GM19438 (cell line): ENCODE measurements at regions not wholly inside any gene's neighbourhood (a gene's known extent, or its start where the extent isn't known, plus 50 kb on each side); places are given as distances from the start of the nearest gene placed in this dataset.

ENCODE experiments used
- ATAC-seq: cut with Tn5 transposase; IDR thresholded peaks from one replicate; pipeline ENCODE4 v1.9.1; 2021; ENCODE audit warnings: low read depth; ENCODE audit not compliant: unreplicated experiment

DNA sequence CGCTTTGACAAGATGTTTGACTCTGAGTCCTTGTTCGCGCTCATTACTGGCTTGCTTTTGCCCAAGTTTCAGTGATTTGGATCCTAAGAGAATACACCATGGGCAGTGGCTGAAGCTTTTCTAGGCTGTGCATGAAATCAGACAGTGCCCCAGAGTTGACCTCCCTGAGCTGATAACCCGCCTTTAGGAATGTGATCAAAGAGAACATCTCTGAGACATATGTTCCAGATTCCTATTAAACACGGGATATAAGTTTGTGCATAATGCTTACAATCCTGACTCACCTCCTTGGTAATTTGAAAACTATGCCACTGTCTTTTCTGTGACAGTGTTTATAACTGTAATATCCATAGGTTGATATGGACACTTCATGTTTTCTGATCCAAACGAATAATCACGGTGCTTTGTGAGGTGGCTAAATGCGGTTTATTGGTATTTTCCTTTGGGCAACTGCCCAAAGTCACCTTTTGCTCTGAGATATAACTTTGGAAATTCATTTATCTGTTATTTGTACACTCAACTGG is 732.9 kb downstream of the MTRR start:
- no peak for ATAC-seq

DNA sequence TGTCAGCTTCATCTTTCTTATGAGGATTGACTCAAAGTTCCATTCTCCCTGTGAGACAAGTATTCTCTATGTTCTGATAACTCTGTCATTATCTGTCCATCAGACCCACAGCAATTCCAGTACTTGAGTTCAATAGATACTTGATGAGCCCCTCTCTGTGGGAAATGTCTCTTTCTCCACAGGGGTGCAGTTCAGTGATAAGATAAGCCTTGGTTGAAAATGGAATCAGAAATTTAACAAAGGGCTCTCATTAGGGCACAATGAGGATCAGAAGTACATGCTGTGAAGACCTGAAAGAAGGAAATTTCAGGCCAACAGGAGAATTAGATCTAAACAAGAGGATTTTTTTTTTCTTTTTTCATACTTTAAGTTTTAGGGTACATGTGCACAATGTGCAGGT is 737.3 kb downstream of the MTRR start:
- no peak for ATAC-seq

- no peak for ATAC-seq
Observed at GRCh38 chr5:8611067-8611466, 742.1 kb downstream of the MTRR start.

GRCh38 chr5:8613078-8613685 is 744.2 kb downstream of the MTRR start:
- ATAC-seq = no peak

- ATAC-seq = no peak
Observed at GRCh38 chr5:8615142-8615858, 746.4 kb downstream of the MTRR start.

GRCh38 chr5:8628521-8628920 is 759.6 kb downstream of the MTRR start:
- ATAC-seq = no peak

DNA sequence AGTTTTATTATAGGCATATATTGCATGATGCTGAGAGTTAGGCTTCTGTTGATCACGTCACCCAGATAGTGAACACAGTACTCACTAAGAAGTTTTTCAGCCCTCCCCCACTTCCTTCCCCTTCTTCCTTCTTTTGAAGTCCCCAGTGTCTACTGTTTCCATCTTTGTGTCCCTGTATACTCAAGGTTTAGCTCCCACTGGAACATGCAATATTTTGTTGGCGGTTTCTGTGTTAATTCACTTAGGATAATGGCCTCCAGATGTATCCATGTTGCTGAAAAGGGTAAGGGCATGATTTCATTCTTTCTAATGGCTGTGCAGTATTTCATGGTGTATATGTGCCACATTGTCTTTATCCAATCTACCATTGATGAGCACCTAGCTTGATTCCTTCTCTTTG is 764.3 kb downstream of the MTRR start:
- no peak for ATAC-seq

DNA sequence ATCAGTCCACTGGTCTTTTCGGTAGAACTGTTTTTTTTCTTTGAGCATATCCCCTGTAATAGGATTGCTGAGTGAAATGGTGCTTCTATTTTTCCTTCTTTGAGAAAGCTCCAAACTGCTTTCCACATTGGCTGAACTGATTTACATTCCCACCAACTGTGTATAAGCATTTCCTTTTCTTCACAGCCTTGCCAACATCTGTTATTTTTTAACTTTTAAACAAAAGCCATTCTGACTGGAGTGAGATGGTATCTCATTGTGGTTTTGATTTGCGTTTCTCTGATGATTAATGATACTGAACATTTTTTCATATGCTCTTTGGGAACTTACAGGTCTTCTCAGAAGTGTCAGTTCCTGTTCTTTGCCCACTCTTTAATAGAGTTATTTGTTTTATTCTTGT is 764.7 kb downstream of the MTRR start:
- ATAC-seq = no peak

DNA sequence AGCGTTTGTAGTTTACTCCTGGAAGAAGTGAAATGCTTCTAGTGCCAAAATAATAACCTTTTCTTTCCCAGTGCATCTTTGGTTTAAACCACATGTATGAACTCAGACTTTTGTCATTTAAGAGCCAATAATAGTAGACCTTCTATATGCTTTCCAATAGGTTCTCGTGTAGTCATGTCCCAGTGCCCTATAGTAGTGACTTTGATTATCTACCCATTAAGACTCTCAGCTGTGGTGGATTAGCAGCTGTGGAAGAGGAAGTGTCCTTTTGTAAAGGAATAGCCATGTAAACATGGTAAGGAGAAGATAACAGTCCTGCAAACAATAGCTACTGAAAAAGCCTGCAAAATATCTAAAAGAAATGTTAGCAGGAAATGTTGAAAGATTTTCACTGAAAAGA is 765.3 kb downstream of the MTRR start:
- no peak for ATAC-seq

DNA sequence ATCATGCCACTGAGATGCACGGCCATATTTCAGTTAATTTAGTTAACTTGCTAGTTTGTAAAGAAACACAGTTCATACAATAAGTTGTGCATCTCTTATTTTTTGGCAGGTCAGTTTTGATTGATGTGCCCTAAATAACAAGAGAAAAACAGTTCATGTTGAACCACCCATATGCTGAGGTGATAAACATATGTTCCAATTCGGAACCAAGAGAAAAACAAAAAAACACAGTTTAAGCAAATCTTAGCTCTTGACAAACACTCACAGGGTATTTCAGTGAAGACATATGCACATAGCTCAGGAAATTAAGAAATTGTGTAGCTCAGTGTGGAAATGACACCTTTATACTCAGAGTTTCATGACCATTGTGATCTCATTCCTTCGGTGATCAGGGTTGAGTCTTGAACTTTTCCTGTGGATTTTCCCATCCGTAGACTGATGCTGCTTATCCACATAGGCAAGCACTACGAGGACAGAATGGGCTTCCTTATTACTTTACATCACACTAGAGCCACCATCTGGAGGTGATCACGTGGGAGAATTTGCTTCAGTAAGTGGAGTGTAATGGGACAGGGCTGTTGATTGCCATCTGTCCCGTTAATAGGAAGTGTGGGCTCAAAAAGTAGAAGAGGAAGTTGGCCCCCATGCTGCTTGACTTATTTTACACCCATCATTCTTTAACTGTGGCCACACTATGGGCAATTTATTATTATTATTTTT is 773.0 kb downstream of the MTRR start:
- no peak for ATAC-seq

DNA sequence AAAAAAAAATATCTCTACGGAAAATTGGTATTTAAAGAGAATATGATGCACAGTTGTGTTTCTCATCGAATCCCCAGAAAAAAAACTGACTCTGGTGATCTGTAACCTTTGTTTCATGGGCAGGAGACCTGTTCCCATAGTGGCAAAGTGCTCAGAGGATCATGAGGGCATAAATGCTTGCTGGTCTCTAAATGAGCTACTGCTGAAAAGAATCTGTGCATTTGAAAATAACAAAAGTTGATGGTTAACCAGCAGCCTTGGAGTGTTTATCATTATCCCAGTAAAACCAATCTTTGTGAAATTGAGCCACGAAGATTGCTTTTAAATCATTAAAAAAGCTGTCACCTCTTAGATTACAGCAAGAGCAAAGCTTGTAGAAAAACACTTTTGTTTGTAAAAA is 775.4 kb downstream of the MTRR start:
- no peak for ATAC-seq

GRCh38 chr5:8647111-8647510 is 778.2 kb downstream of the MTRR start:
- ATAC-seq = no peak

DNA sequence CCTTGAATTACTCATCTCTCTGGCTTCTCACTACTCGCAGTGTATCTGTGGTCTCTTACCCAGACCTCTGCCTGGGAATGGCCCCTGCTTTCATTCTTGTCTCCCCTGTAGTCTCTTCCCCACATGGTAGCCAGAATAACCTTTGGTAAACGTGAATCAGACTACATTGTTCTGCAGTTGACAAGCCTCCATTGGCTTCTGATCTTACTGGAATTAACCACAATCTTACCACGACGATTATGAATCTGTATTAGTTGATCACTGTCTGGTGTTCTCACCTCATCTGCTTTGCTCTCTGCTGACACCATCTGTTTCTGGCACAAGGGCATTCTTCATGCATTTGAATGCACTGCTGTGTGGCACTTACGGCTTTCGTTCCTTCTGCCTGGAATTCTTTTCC is 781.2 kb downstream of the MTRR start:
- no peak for ATAC-seq

GRCh38 chr5:8660133-8660893 is 791.4 kb downstream of the MTRR start:
- ATAC-seq = no peak

- no peak for ATAC-seq
Observed at GRCh38 chr5:8663374-8663773, 794.4 kb downstream of the MTRR start.

GRCh38 chr5:8675182-8675581 is 806.2 kb downstream of the MTRR start:
- no peak for ATAC-seq

- ATAC-seq = no peak
Observed at GRCh38 chr5:8676695-8677094, 807.7 kb downstream of the MTRR start.

GRCh38 chr5:8682381-8682780 is 813.4 kb downstream of the MTRR start:
- no peak for ATAC-seq

GRCh38 chr5:8683496-8683895 is 814.5 kb downstream of the MTRR start:
- no peak for ATAC-seq

GRCh38 chr5:8685704-8686103 is 816.8 kb downstream of the MTRR start:
- no peak for ATAC-seq

- no peak for ATAC-seq
Observed at GRCh38 chr5:8686707-8687106, 817.8 kb downstream of the MTRR start.
